ENCODE measurements at regions not wholly inside any gene's neighbourhood (a gene's known extent, or its start where the extent isn't known, plus 50 kb on each side); places are given as distances from the start of the nearest gene placed in this dataset.

DNA sequence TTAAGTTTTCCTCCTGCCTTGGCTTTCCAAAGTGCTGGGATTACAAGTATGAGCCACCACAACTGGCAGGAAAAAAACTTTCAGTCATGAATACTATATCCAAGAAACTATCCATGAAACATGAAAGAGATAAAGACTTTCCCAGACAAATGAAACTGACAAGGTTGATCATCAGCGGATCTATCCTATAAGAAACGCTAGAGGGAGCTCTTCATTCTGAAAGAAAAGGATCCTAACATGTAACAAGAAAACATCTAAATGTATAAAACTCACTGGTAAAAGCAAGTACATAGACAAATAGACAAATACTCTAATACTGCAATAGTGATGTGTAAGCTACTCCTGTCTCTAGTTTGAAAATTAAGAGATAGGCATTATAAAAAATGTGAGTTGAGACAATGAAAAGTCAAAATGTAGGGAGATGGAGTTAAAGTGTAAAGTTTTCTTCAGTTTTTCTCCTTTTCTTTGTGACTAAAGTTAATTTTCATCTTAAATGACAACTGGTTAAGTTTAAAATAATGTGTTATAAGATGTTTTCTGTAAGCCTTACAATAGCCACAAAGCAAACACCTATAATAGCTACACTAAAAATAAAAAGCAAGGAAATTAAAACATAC, 79.6 kb upstream of the TEKT1 start:
- TF ChIP-seq CTCF (IDR thresholded peaks at IDR 0.05) (peak in 5 of 7 experiments; percentile 13 to 58 (median 37)), POLR2A (IDR thresholded peaks at IDR 0.05) (no peak)

Measured in stomach (tissue), 4 donors.